Thyroid gland (tissue), 4 donors: ENCODE measurements at regions not wholly inside any gene's neighbourhood (a gene's known extent, or its start where the extent isn't known, plus 50 kb on each side); places are given as distances from the start of the nearest gene placed in this dataset.

Source experiments
- CTCF ChIP-seq, 6 experiments: fragments of 200-600 bp in 3 of 6; fragments of 450-650 bp in 3 of 6; sonication (generic) in 3 of 6; IDR thresholded peaks; one replicate each; pipeline ENCODE4 v1.5.1; 2016 to 2019; ENCODE audit warnings: antibody characterized with exemption in 6 of 6, mild to moderate bottlenecking in 2 of 6, inconsistent platforms in 1 of 6, moderate library complexity in 1 of 6
- POLR2A ChIP-seq, 2 donors: fragments of 450-650 bp; IDR thresholded peaks; one replicate each; pipeline ENCODE4 v1.6.1; 2017; ENCODE audit warnings: antibody characterized with exemption in 2 of 2, mild to moderate bottlenecking in 2 of 2, moderate library complexity in 1 of 2

GRCh38 chr4:112940336-112940735 lies 109.1 kb upstream of the ANK2 start:
- TF ChIP-seq CTCF (IDR thresholded peaks at IDR 0.05) (no peak), POLR2A (IDR thresholded peaks at IDR 0.05) (no peak)
